ENCODE measurements at regions not wholly inside any gene's neighbourhood (a gene's known extent, or its start where the extent isn't known, plus 50 kb on each side); places are given as distances from the start of the nearest gene placed in this dataset.

DNA sequence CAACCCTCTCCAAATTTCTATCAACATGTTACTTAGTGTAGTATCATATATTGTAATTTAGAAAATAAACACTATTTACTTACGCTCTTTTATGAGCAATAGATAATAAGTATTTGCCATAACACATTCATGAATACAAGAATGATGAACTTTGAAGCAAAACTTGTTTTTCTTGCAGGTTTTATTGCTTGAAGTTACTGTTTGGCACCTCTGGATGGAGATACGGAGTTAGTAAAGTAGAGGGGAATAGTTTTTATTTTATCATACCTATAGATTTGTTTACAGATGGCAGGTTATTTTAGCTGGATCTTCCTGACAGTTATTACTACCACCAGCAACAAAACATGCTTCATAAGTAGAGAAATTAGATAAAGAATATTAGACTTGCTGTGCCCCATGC, 274.2 kb upstream of the LRRTM4 start:
- H3K4me3 Mint-ChIP-seq (ENCODE audit: unreplicated experiment): no peak overlapping the region
- TF ChIP-seq, protein P1, sequence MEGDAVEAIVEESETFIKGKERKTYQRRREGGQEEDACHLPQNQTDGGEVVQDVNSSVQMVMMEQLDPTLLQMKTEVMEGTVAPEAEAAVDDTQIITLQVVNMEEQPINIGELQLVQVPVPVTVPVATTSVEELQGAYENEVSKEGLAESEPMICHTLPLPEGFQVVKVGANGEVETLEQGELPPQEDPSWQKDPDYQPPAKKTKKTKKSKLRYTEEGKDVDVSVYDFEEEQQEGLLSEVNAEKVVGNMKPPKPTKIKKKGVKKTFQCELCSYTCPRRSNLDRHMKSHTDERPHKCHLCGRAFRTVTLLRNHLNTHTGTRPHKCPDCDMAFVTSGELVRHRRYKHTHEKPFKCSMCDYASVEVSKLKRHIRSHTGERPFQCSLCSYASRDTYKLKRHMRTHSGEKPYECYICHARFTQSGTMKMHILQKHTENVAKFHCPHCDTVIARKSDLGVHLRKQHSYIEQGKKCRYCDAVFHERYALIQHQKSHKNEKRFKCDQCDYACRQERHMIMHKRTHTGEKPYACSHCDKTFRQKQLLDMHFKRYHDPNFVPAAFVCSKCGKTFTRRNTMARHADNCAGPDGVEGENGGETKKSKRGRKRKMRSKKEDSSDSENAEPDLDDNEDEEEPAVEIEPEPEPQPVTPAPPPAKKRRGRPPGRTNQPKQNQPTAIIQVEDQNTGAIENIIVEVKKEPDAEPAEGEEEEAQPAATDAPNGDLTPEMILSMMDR (IDR thresholded peaks at IDR 0.05; ENCODE audit: unreplicated experiment): no peak
- H3K4me1 Mint-ChIP-seq (ENCODE audit: unreplicated experiment): no peaks in the 10 kb centered on the region
- DNase-seq (ENCODE audit: low spot score): no peak
- H3K9me3 Mint-ChIP-seq (ENCODE audit: unreplicated experiment): no peaks in the 10 kb centered on the region
- no peaks in the 10 kb centered on the region for H3K27me3 Mint-ChIP-seq (ENCODE audit: unreplicated experiment)
- no peak overlapping the region for H3K27ac Mint-ChIP-seq (ENCODE audit: unreplicated experiment)
- no peaks in the 10 kb centered on the region for H3K36me3 Mint-ChIP-seq (ENCODE audit: low read depth, unreplicated experiment)

DNA sequence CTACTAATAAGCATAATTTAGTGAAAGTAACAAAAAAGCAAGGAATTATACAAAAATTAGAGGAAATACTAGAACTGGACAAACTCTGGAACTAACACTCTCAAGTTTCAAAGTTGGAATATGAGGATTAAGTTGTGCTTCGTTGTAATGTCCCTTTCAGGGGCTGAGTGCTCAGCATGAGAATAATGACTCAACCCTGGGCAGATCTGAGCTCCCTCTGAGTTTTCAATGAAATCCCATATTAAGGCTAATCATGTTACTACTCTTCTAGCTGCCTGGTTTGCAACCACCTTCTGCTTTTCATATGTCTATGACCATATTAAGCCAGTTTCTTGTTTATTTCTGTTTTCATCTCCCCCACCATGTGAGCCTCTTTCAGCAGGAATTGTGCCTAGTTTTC, 274.9 kb upstream of the LRRTM4 start:
- Mint-ChIP-seq H3K4me3 (ENCODE audit: unreplicated experiment) (no peak overlapping the region), H3K9me3 (ENCODE audit: unreplicated experiment) (no peaks in the 10 kb centered on the region), H3K27ac (ENCODE audit: unreplicated experiment) (no peak overlapping the region), H3K36me3 (ENCODE audit: low read depth, unreplicated experiment) (no peaks in the 10 kb centered on the region), H3K27me3 (ENCODE audit: unreplicated experiment) (no peaks in the 10 kb centered on the region), H3K4me1 (ENCODE audit: unreplicated experiment) (no peaks in the 10 kb centered on the region)
- TF ChIP-seq, protein P1 (IDR thresholded peaks at IDR 0.05; ENCODE audit: unreplicated experiment): no peak
- DNase-seq (ENCODE audit: low spot score): no peak

GRCh38 chr2:77800410-77800809, 278.2 kb upstream of the LRRTM4 start:
- Mint-ChIP-seq H3K4me3 (ENCODE audit: unreplicated experiment) (no peak overlapping the region), H3K36me3 (ENCODE audit: low read depth, unreplicated experiment) (no peaks in the 10 kb centered on the region), H3K4me1 (ENCODE audit: unreplicated experiment) (no peaks in the 10 kb centered on the region), H3K9me3 (ENCODE audit: unreplicated experiment) (no peaks in the 10 kb centered on the region), H3K27me3 (ENCODE audit: unreplicated experiment) (no peaks in the 10 kb centered on the region), H3K27ac (ENCODE audit: unreplicated experiment) (no peak overlapping the region)
- no peak for DNase-seq (ENCODE audit: low spot score)
- TF ChIP-seq, protein P1 (IDR thresholded peaks at IDR 0.05; ENCODE audit: unreplicated experiment): no peak

GRCh38 chr2:77807531-77808215, 285.5 kb upstream of the LRRTM4 start:
- no peaks in the 10 kb centered on the region for H3K36me3 Mint-ChIP-seq (ENCODE audit: low read depth, unreplicated experiment)
- H3K9me3 Mint-ChIP-seq (ENCODE audit: unreplicated experiment): no peaks in the 10 kb centered on the region
- H3K4me3 Mint-ChIP-seq (ENCODE audit: unreplicated experiment): no peak overlapping the region
- peaks cover 2% of the 10 kb centered on the region for H3K27me3 Mint-ChIP-seq (ENCODE audit: unreplicated experiment)
- DNase-seq (ENCODE audit: low spot score): no peak
- no peak overlapping the region for H3K27ac Mint-ChIP-seq (ENCODE audit: unreplicated experiment)
- no peaks in the 10 kb centered on the region for H3K4me1 Mint-ChIP-seq (ENCODE audit: unreplicated experiment)
- TF ChIP-seq, protein P1 (IDR thresholded peaks at IDR 0.05; ENCODE audit: unreplicated experiment): no peak

DNA sequence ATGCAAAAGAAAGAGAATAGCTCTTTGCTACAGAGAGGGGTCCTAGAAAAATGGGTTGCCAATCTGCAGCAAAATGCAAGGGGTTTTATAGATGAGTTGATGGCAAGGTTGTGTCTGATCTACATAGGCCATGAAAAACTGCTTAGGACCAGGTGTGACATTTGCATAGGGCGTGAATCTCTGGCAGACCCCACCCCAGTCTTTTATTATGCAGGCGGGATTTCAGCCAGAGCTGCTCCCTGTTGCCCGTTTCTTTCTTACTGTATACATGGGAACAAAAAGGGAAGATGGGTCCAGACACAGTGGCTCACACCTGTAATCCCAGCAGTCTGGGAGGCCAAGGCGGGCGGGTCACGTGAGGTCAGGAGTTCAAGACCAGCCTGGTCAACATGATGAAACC, 286.4 kb upstream of the LRRTM4 start:
- Mint-ChIP-seq H3K27ac (ENCODE audit: unreplicated experiment) (no peak overlapping the region), H3K4me1 (ENCODE audit: unreplicated experiment) (no peaks in the 10 kb centered on the region), H3K9me3 (ENCODE audit: unreplicated experiment) (no peaks in the 10 kb centered on the region), H3K4me3 (ENCODE audit: unreplicated experiment) (no peak overlapping the region), H3K36me3 (ENCODE audit: low read depth, unreplicated experiment) (no peaks in the 10 kb centered on the region), H3K27me3 (ENCODE audit: unreplicated experiment) (peaks cover 2% of the 10 kb centered on the region)
- TF ChIP-seq, protein P1 (IDR thresholded peaks at IDR 0.05; ENCODE audit: unreplicated experiment): no peak
- no peak for DNase-seq (ENCODE audit: low spot score)

All from endothelial cell (in vitro differentiated cells).